ENCODE measurements at regions not wholly inside any gene's neighbourhood (a gene's known extent, or its start where the extent isn't known, plus 50 kb on each side); places are given as distances from the start of the nearest gene placed in this dataset.

- Histone ChIP-seq H3K9me3 (no peaks in the 10 kb centered on the region), H3K4me3 (no peak overlapping the region), H3K4me1 (no peaks in the 10 kb centered on the region), H3K27me3 (no peaks in the 10 kb centered on the region), H3K36me3 (no peaks in the 10 kb centered on the region), H3K27ac (no peak overlapping the region)
- in situ Hi-C loops (cut with MboI; ENCODE audit: low sequenced_read_pairs in 4 of 4) (loop anchor here in 1 of 4 donors (5.0 kb wide), 1 partner anchor 214 kb away; no protein-coding TSS in a partner anchor), intact Hi-C loops (cut with DNase I; ENCODE audit: low total_unique reads) (no loop called here)
- TF ChIP-seq CTCF (IDR thresholded peaks at IDR 0.05 in 4 of 5, conservative IDR thresholded peaks at IDR 0.05 in 1 of 5) (no peak), POLR2A (IDR thresholded peaks at IDR 0.05) (no peak)
- DNase-seq (no peak), ATAC-seq (no peak)
These were observed 60.4 kb upstream of the TANC1 start for GRCh38 chr2:158907926-158908456.

GRCh38 chr2:158912112-158912511 is 56.3 kb upstream of the TANC1 start:
- no peaks in the 10 kb centered on the region for H3K9me3 ChIP-seq
- no peaks in the 10 kb centered on the region for H3K36me3 ChIP-seq
- intact Hi-C loops (cut with DNase I; ENCODE audit: low total_unique reads) (no loop called here), in situ Hi-C loops (cut with MboI; ENCODE audit: low sequenced_read_pairs in 4 of 4) (no loop called here)
- DNase-seq, result no peak
- H3K27ac ChIP-seq, result no peak overlapping the region
- TF ChIP-seq POLR2A (IDR thresholded peaks at IDR 0.05) (no peak), CTCF (IDR thresholded peaks at IDR 0.05 in 4 of 5, conservative IDR thresholded peaks at IDR 0.05 in 1 of 5) (no peak)
- ATAC-seq, result no peak
- H3K4me3 ChIP-seq, result no peak overlapping the region
- no peaks in the 10 kb centered on the region for H3K27me3 ChIP-seq
- no peaks in the 10 kb centered on the region for H3K4me1 ChIP-seq

GRCh38 chr2:158912765-158913164 is 55.7 kb upstream of the TANC1 start:
- intact Hi-C loops (cut with DNase I; ENCODE audit: low total_unique reads) (no loop called here), in situ Hi-C loops (cut with MboI; ENCODE audit: low sequenced_read_pairs in 4 of 4) (no loop called here)
- no peak for DNase-seq
- Histone ChIP-seq H3K4me1 (no peaks in the 10 kb centered on the region), H3K27ac (no peak overlapping the region), H3K9me3 (no peaks in the 10 kb centered on the region), H3K36me3 (no peaks in the 10 kb centered on the region), H3K4me3 (no peak overlapping the region), H3K27me3 (no peaks in the 10 kb centered on the region)
- ATAC-seq, result no peak
- TF ChIP-seq POLR2A (IDR thresholded peaks at IDR 0.05), result no peak
- no peak for TF ChIP-seq CTCF (IDR thresholded peaks at IDR 0.05 in 4 of 5, conservative IDR thresholded peaks at IDR 0.05 in 1 of 5)

GRCh38 chr2:158914066-158914465 is 54.4 kb upstream of the TANC1 start:
- intact Hi-C loops (cut with DNase I; ENCODE audit: low total_unique reads), result no loop called here
- H3K9me3 ChIP-seq, result no peaks in the 10 kb centered on the region
- DNase-seq, result no peak
- ATAC-seq, result no peak
- no peak for TF ChIP-seq POLR2A (IDR thresholded peaks at IDR 0.05)
- no peak for TF ChIP-seq CTCF (IDR thresholded peaks at IDR 0.05 in 4 of 5, conservative IDR thresholded peaks at IDR 0.05 in 1 of 5)
- no peaks in the 10 kb centered on the region for H3K36me3 ChIP-seq
- in situ Hi-C loops (cut with MboI; ENCODE audit: low sequenced_read_pairs in 4 of 4), result no loop called here
- no peak overlapping the region for H3K4me3 ChIP-seq
- H3K27me3 ChIP-seq, result no peaks in the 10 kb centered on the region
- H3K27ac ChIP-seq, result no peak overlapping the region
- H3K4me1 ChIP-seq, result no peaks in the 10 kb centered on the region

- Histone ChIP-seq H3K4me3 (no peak overlapping the region), H3K27ac (no peak overlapping the region), H3K27me3 (no peaks in the 10 kb centered on the region), H3K4me1 (no peaks in the 10 kb centered on the region), H3K36me3 (no peaks in the 10 kb centered on the region), H3K9me3 (no peaks in the 10 kb centered on the region)
- DNase-seq, result no peak
- in situ Hi-C loops (cut with MboI; ENCODE audit: low sequenced_read_pairs in 4 of 4) (no loop called here), intact Hi-C loops (cut with DNase I; ENCODE audit: low total_unique reads) (no loop called here)
- ATAC-seq, result no peak
- TF ChIP-seq CTCF (IDR thresholded peaks at IDR 0.05 in 4 of 5, conservative IDR thresholded peaks at IDR 0.05 in 1 of 5) (no peak), POLR2A (IDR thresholded peaks at IDR 0.05) (no peak)
These were observed 53.7 kb upstream of the TANC1 start for GRCh38 chr2:158914731-158915130.

Data from gastrocnemius medialis (tissue), 4 donors.